SH-SY5Y (cell line): ENCODE measurements at regions not wholly inside any gene's neighbourhood (a gene's known extent, or its start where the extent isn't known, plus 50 kb on each side); places are given as distances from the start of the nearest gene placed in this dataset.

Experiments used
- GATA2 ChIP-seq: IDR thresholded peaks from 2 replicates; pipeline ENCODE4 v1.6.1; 2011; ENCODE audit warnings: mild to moderate bottlenecking, low read depth, low read length
- GATA3 ChIP-seq: IDR thresholded peaks from 2 replicates; pipeline ENCODE4 v1.6.1; 2011; ENCODE audit warnings: low read depth, mild to moderate bottlenecking, low read length, moderate library complexity

- no peak for TF ChIP-seq GATA2
- no peak for TF ChIP-seq GATA3
Observed at GRCh38 chr5:175159956-175160355, 284.0 kb downstream of the DRD1 start.
